HCT116 (cell line): ENCODE measurements at regions not wholly inside any gene's neighbourhood (a gene's known extent, or its start where the extent isn't known, plus 50 kb on each side); places are given as distances from the start of the nearest gene placed in this dataset.

Experiments
- ATAC-seq: fragments of 200-7000 bp; cut with Tn5 transposase; 2 replicates; pipeline ENCODE4 v1.9.1; 2020; ENCODE audit warnings: mild to moderate bottlenecking, moderate library complexity
- BruUV-seq: library from RNA; stranded (reverse); fragments of 400-500 nt; replicated peaks from 2 replicates; lab custom pipeline; 2021; lab: Mats Ljungman, UMichigan
- CTCF ChIA-PET: fragments of 300-600 bp; sonication (Branson Sonifier 250); formaldehyde crosslinking; loops from one replicate; lab custom pipeline; 2021; ENCODE audit warnings: antibody characterized with exemption; lab: Charles Lee
- POLR2A ChIA-PET: fragments of 300-600, 350-600 bp; sonication (Branson Sonifier 250); formaldehyde crosslinking; loops from one replicate; lab custom pipeline; 2021; ENCODE audit warnings: antibody characterized with exemption; lab: Charles Lee
- RAD21 ChIA-PET, 2 experiments: fragments of 300-600 bp; sonication (Branson Sonifier 250); formaldehyde crosslinking; loops; one replicate each; lab custom pipeline; 2023; ENCODE audit warnings: low total read pairs in 2 of 2; ENCODE audit not compliant: uncharacterized antibody in 2 of 2, unreplicated experiment in 2 of 2, low non-redundant PET in 1 of 2; lab: Charles Lee
- DNase-seq: peaks from one replicate; pipeline ENCODE4 v3.0.0-alpha.2; 2010; ENCODE audit warnings: low read depth, low spot score
- H2AFZ ChIP-seq: fragments of 200-600 bp; shearing (Covaris generic), sonication (generic); 2 replicates; pipeline ENCODE4 v1.6.1; 2017; ENCODE audit warnings: low read depth, mixed run types, mixed read lengths, antibody characterized with exemption, low read length; ENCODE audit not compliant: poor library complexity, severe bottlenecking
- H3K27ac ChIP-seq: 2 replicates; pipeline ENCODE4 v1.5.1; 2012; ENCODE audit warnings: low read depth, low read length
- H3K27me3 ChIP-seq: fragments of 200-600 bp; sonication (generic); 2 replicates; pipeline ENCODE4 v1.6.1; 2016; ENCODE audit warnings: mixed run types, low read length, mixed read lengths; ENCODE audit not compliant: insufficient read depth
- H3K36me3 ChIP-seq, 2 experiments: fragments of 200-500 bp in 1 of 2; fragments of 200-600 bp in 1 of 2; sonication (Bioruptor generic) in 1 of 2; sonication (generic) in 1 of 2; 2 replicates each; pipeline versions ENCODE4 v1.5.1 to v1.6.1; 2014 to 2016; ENCODE audit warnings: low read length in 2 of 2, inconsistent platforms in 1 of 2, mixed read lengths in 1 of 2, mixed run types in 1 of 2; ENCODE audit not compliant: insufficient read depth in 2 of 2, control insufficient read depth in 1 of 2
- H3K4me1 ChIP-seq, 2 experiments: fragments of 200-600 bp in 1 of 2; sonication (generic) in 1 of 2; 2 replicates each; pipeline versions ENCODE4 v1.5.1 to v1.6.1; 2012 to 2017; ENCODE audit warnings: low read length in 2 of 2, inconsistent platforms in 1 of 2, mild to moderate bottlenecking in 1 of 2, mixed read lengths in 1 of 2, mixed run types in 1 of 2, moderate library complexity in 1 of 2; ENCODE audit not compliant: insufficient read depth in 2 of 2, control insufficient read depth in 1 of 2
- H3K4me2 ChIP-seq: fragments of 200-600 bp; sonication (generic); 2 replicates; pipeline ENCODE4 v1.6.1; 2017; ENCODE audit warnings: mixed run types, low read length, mixed read lengths
- H3K4me3 ChIP-seq, 2 experiments: fragments of 200-600 bp in 1 of 2; sonication (generic) in 1 of 2; replicated peaks in 1 of 2; 2 replicates each; pipeline ENCODE4 v1.5.1; 2011 to 2016; ENCODE audit warnings: low read length in 2 of 2, control low read depth in 1 of 2, low read depth in 1 of 2, mild to moderate bottlenecking in 1 of 2, mixed read lengths in 1 of 2, mixed run types in 1 of 2
- H3K79me2 ChIP-seq: fragments of 200-600 bp; sonication (generic); 2 replicates; pipeline ENCODE4 v1.6.1; 2017; ENCODE audit warnings: mild to moderate bottlenecking, mixed run types, low read length, moderate library complexity, mixed read lengths; ENCODE audit not compliant: insufficient read depth
- H3K9ac ChIP-seq: fragments of 200-600 bp; sonication (generic); 2 replicates; pipeline ENCODE4 v1.6.1; 2016; ENCODE audit warnings: low read length, mixed read lengths
- H3K9me2 ChIP-seq: fragments of 200-600 bp; sonication (generic), shearing (Covaris generic); 2 replicates; pipeline ENCODE4 v1.6.1; 2017; ENCODE audit warnings: mixed run types, mild to moderate bottlenecking, moderate library complexity; ENCODE audit not compliant: insufficient read depth
- H3K9me3 ChIP-seq, 2 experiments: fragments of 200-500 bp in 1 of 2; fragments of 200-600 bp in 1 of 2; sonication (Bioruptor generic) in 1 of 2; sonication (generic) in 1 of 2; 2 replicates each; pipeline ENCODE4 v1.6.1; 2014 to 2017; ENCODE audit warnings: low read length in 2 of 2, mixed read lengths in 2 of 2, inconsistent platforms in 1 of 2, low read depth in 1 of 2, mild to moderate bottlenecking in 1 of 2, mixed run types in 1 of 2, moderate library complexity in 1 of 2; ENCODE audit not compliant: control insufficient read depth in 1 of 2, insufficient read depth in 1 of 2
- H4K20me1 ChIP-seq: fragments of 200-600 bp; sonication (generic), shearing (Covaris generic); 2 replicates; pipeline ENCODE4 v1.6.1; 2017; ENCODE audit warnings: mixed run types, mild to moderate bottlenecking, moderate library complexity; ENCODE audit not compliant: insufficient read depth
- ATF3 ChIP-seq: IDR thresholded peaks from 2 replicates; pipeline ENCODE4 v1.6.1; 2012
- CEBPB ChIP-seq: IDR thresholded peaks from 2 replicates; pipeline ENCODE4 v1.6.1; 2012; ENCODE audit warnings: low read depth
- CTCF ChIP-seq, 3 experiments: fragments of 200-600 bp in 1 of 3; sonication (generic) in 1 of 3; IDR thresholded peaks in 2 of 3; conservative IDR thresholded peaks in 1 of 3; 2 replicates each; pipeline ENCODE4 v1.5.1; 2012 to 2017; ENCODE audit warnings: low read depth in 2 of 3, low read length in 2 of 3, antibody characterized with exemption in 1 of 3, borderline replicate concordance in 1 of 3, control low read depth in 1 of 3, mild to moderate bottlenecking in 1 of 3, mixed read lengths in 1 of 3, mixed run types in 1 of 3, moderate library complexity in 1 of 3; ENCODE audit not compliant: insufficient read depth in 1 of 3
- ELF1 ChIP-seq: IDR thresholded peaks from 2 replicates; pipeline ENCODE4 v1.6.1; 2012; ENCODE audit warnings: low read depth, borderline replicate concordance
- EZH2 ChIP-seq: fragments of 200-600 bp; sonication (generic); IDR thresholded peaks from 2 replicates; pipeline ENCODE4 v1.6.1; 2017; ENCODE audit warnings: antibody characterized with exemption, mixed run types
- FOSL1 ChIP-seq: IDR thresholded peaks from 2 replicates; pipeline ENCODE4 v1.6.1; 2012; ENCODE audit warnings: low read depth
- JUND ChIP-seq: IDR thresholded peaks from 2 replicates; pipeline ENCODE4 v1.6.1; 2012
- MAX ChIP-seq: IDR thresholded peaks from 2 replicates; pipeline ENCODE4 v1.6.1; 2012
- POLR2A ChIP-seq: IDR thresholded peaks from 2 replicates; pipeline ENCODE4 v1.7.0; 2011; ENCODE audit warnings: borderline replicate concordance; ENCODE audit not compliant: insufficient read depth, insufficient read length; ENCODE audit errors: extremely low read depth
- RAD21 ChIP-seq: IDR thresholded peaks from 2 replicates; pipeline ENCODE4 v1.6.1; 2012; ENCODE audit warnings: low read depth, mild to moderate bottlenecking
- REST ChIP-seq: IDR thresholded peaks from 2 replicates; pipeline ENCODE4 v1.6.1; 2012; ENCODE audit warnings: low read depth
- TCF7L2 ChIP-seq: IDR thresholded peaks from 2 replicates; pipeline ENCODE4 v1.7.0; 2011; ENCODE audit warnings: borderline replicate concordance, inconsistent platforms; ENCODE audit not compliant: insufficient read depth, insufficient read length; ENCODE audit errors: extremely low read depth
- ZBTB33 ChIP-seq: IDR thresholded peaks from 2 replicates; pipeline ENCODE4 v1.6.1; 2011; ENCODE audit warnings: mild to moderate bottlenecking, low read length, moderate library complexity; ENCODE audit not compliant: insufficient replicate concordance; ENCODE audit errors: extremely low read depth
- ZNF274 ChIP-seq: fragments of 200-500 bp; sonication (Bioruptor generic); IDR thresholded peaks from 2 replicates; pipeline ENCODE4 v1.6.1; 2014; ENCODE audit warnings: mild to moderate bottlenecking, low read depth, low read length, inconsistent platforms
- intact Hi-C: fragments of 100-400 bp; cut with micrococcal nuclease; formaldehyde crosslinking; loops from 2 replicates; pipeline ENCODE4 v1.10.0; 2022

GRCh38 chr14:61223552-61223951 lies 57.6 kb downstream of the TMEM30B start:
- Histone ChIP-seq H2AFZ (no peak overlapping the region), H3K79me2 (no peaks in the 10 kb centered on the region), H3K9me3 (no peaks in the 10 kb centered on the region), H3K4me1 (0 out of 4 replicates have a peak, but pooled peaks cover 0 to 2% of the 10 kb centered on the region in 2 experiments), H3K9me2 (no peaks in the 10 kb centered on the region), H3K9ac (no peak overlapping the region), H3K27ac (no peak overlapping the region), H4K20me1 (no peaks in the 10 kb centered on the region), H3K27me3 (no peaks in the 10 kb centered on the region), H3K4me3 (no peak overlapping the region), H3K36me3 (no peaks in the 10 kb centered on the region), H3K4me2 (no peak overlapping the region)
- TF ChIP-seq TCF7L2 (no peak), REST (no peak), ZNF274 (no peak), MAX (no peak), ZBTB33 (no peak), FOSL1 (no peak), CTCF (IDR thresholded peaks at IDR 0.05 in 2 of 3, conservative IDR thresholded peaks at IDR 0.05 in 1 of 3; ENCODE audit: borderline replicate concordance in 1 of 3, insufficient read depth in 1 of 3, low read depth in 2 of 3, low read length in 2 of 3) (no peak), RAD21 (no peak), ATF3 (no peak), JUND (no peak), CEBPB (no peak), POLR2A (no peak), EZH2 (no peak), ELF1 (no peak)
- no TSS peak for BruUV-seq
- ChIA-PET POLR2A (no interaction called here), RAD21 (interaction anchor here in 1 of 2 experiments (0.7 kb wide), 1 partner anchor 76 kb away, joined by 3 read pairs; no protein-coding TSS in a partner anchor), CTCF (no interaction called here)
- DNase-seq = no peak
- intact Hi-C loops = no loop called here
- ATAC-seq = no peak
